ENCODE measurements at regions not wholly inside any gene's neighbourhood (a gene's known extent, or its start where the extent isn't known, plus 50 kb on each side); places are given as distances from the start of the nearest gene placed in this dataset.

DNA sequence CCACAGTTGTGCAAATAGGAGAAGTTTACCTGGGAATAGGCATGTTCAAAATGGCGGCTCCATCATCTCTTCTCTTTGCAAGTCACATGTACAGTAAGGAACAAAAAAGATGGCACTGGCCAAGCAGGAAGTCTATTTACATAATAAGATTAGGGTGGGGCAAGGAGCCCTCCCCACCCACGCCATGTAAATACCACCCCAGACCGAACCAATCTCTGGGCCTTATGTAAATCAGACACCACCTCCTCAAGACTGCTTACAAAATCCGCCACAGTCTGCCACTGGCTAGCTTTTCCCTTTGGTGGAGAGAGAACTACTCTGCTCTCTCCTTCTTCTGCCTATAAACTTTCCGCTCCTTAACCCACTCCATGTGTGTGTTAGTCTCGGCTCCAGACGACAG, 1496.3 kb downstream of the REEP3 start:
- Histone ChIP-seq H3F3A (replicated peaks; ENCODE audit: low read depth) (no peaks in the 10 kb centered on the region), H3K79me2 (replicated peaks; ENCODE audit: insufficient read depth) (no peaks in the 10 kb centered on the region), H3K9me2 (ENCODE audit: insufficient read depth) (no peaks in the 10 kb centered on the region), H3K36me3 (ENCODE audit: insufficient read depth) (no peaks in the 10 kb centered on the region), H3K27me3 (ENCODE audit: insufficient read depth) (no peaks in the 10 kb centered on the region), H2AFZ (no peak overlapping the region), H4K20me1 (replicated peaks; ENCODE audit: insufficient read depth) (no peaks in the 10 kb centered on the region), H3K4me3 (no peak overlapping the region), H3K27ac (ENCODE audit: low read depth) (no peak overlapping the region), H3K4me2 (no peak overlapping the region), H3K4me1 (ENCODE audit: insufficient read depth) (no peaks in the 10 kb centered on the region)
- no peak for TF ChIP-seq CREB1 (CRISPR knock-in tag; IDR thresholded peaks at IDR 0.05; ENCODE audit: low read depth)
- no peak for TF ChIP-seq ZNF114 (CRISPR knock-in tag; IDR thresholded peaks at IDR 0.05)
- TF ChIP-seq REST (IDR thresholded peaks at IDR 0.05; ENCODE audit: unreplicated experiment) = no peak
- TF ChIP-seq CTCF (conservative IDR thresholded peaks at IDR 0.05; ENCODE audit: low read depth in 2 of 2) = no peak
- no peak for TF ChIP-seq ETS1 (IDR thresholded peaks at IDR 0.05)
- TF ChIP-seq POLR2AphosphoS5 (IDR thresholded peaks at IDR 0.05; ENCODE audit: low read depth) = no peak
- TF ChIP-seq EZH2phosphoT487 (IDR thresholded peaks at IDR 0.05; ENCODE audit: unreplicated experiment) = no peak
- no peak for TF ChIP-seq ZNF331 (CRISPR knock-in tag; IDR thresholded peaks at IDR 0.05; ENCODE audit: low read depth)
- no peak for TF ChIP-seq JUNB (IDR thresholded peaks at IDR 0.05; ENCODE audit: unreplicated experiment)
- no peak for TF ChIP-seq STAT1 (IDR thresholded peaks at IDR 0.05; ENCODE audit: unreplicated experiment)
- TF ChIP-seq ZNF462 (CRISPR knock-in tag; IDR thresholded peaks at IDR 0.05) = no peak
- TF ChIP-seq NANOG (IDR thresholded peaks at IDR 0.05; ENCODE audit: borderline replicate concordance) = no peak
- no peak for TF ChIP-seq EZH2 (IDR thresholded peaks at IDR 0.05; ENCODE audit: low read depth, unreplicated experiment)
- Mint-ChIP-seq H3K4me3 (no peak overlapping the region), H3K27ac (no peak overlapping the region), H3K9me3 (peaks cover 14% of the 10 kb centered on the region), H3K27me3 (ENCODE audit: insufficient read depth, low read depth, poor library complexity) (peaks cover 3% of the 10 kb centered on the region), H3K36me3 (ENCODE audit: low read depth) (no peaks in the 10 kb centered on the region; the same call in 2 of the 3 replicates), H3K4me1 (no peaks in the 10 kb centered on the region)
- ATAC-seq (no peak), DNase-seq (ENCODE audit: low spot score) (no peak)
